HG03558 (cell line): ENCODE measurements at regions not wholly inside any gene's neighbourhood (a gene's known extent, or its start where the extent isn't known, plus 50 kb on each side); places are given as distances from the start of the nearest gene placed in this dataset.

Source experiments
- ATAC-seq: cut with Tn5 transposase; IDR thresholded peaks from one replicate; pipeline ENCODE4 v1.9.1; 2021; ENCODE audit warnings: moderate number of reproducible peaks; ENCODE audit not compliant: unreplicated experiment; ENCODE audit errors: extremely low read depth

DNA sequence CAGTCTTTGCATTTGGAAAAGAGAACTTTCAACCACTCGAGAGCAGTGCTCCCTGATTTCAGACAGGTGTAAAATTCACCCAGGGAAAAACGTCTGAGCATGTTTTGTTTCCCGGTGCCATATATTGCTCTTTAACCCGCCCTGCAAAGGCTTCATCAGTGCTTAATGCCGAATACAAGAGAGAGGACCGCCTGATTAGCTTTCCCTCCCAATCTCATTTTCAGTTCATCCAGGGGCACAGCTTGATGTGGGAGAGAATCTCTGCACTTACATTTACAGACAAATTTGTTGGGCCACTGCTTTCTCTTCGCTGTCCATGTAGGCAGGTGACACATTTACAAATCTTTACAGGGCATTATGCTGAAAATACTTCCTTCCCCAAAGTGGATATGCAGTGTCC lies 499.1 kb downstream of the LIG4 start:
- no peak for ATAC-seq

GRCh38 chr13:107715496-107715895 lies 499.8 kb downstream of the LIG4 start:
- ATAC-seq = no peak

- no peak for ATAC-seq
Measured at GRCh38 chr13:107713314-107713713, 502.0 kb downstream of the LIG4 start.

GRCh38 chr13:107712145-107712860 lies 503.0 kb downstream of the LIG4 start:
- ATAC-seq = no peak

GRCh38 chr13:107690181-107690580 lies 525.2 kb downstream of the LIG4 start:
- no peak for ATAC-seq

- ATAC-seq = no peak
Measured at GRCh38 chr13:107685876-107686275, 529.5 kb downstream of the LIG4 start.

- no peak for ATAC-seq
Measured at GRCh38 chr13:107681600-107681999, 533.7 kb downstream of the LIG4 start.

GRCh38 chr13:107680115-107680514 lies 535.2 kb downstream of the LIG4 start:
- ATAC-seq = no peak

- no peak for ATAC-seq
Measured at GRCh38 chr13:107678075-107678689, 537.2 kb downstream of the LIG4 start.

GRCh38 chr13:107675847-107676550 lies 539.3 kb downstream of the LIG4 start:
- ATAC-seq = no peak

DNA sequence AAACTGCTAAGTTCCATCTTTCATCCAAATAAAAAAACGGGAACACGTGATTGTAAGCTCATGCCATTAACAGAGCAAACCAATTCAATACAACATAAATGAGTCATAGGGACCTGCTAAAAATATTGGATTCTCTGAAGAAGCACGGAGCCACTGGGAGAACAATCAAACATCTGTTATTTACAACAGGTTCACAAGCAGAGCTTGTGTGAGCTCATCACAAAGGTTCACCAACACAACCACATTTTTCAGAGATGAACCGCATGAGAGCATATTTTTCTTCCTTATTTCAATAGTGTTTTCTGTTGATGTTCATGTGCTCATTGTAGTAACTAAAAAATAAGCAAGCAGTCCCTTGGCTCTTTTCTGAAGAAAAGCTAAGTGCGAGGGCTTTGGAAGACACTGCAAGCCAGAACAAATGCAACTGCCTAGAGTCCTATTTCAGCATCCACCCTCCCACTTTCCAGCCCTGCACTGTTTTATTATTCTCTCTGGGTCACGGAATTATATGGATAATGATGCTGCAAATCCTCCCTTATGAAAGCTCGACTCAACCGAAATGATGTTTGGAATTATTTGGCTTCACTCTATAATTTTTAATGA lies 545.8 kb downstream of the LIG4 start:
- ATAC-seq = no peak

- ATAC-seq = no peak
Measured at GRCh38 chr13:107665926-107666458, 549.3 kb downstream of the LIG4 start.

GRCh38 chr13:107650081-107650701 lies 565.1 kb downstream of the LIG4 start:
- ATAC-seq = peak; percentile 72

DNA sequence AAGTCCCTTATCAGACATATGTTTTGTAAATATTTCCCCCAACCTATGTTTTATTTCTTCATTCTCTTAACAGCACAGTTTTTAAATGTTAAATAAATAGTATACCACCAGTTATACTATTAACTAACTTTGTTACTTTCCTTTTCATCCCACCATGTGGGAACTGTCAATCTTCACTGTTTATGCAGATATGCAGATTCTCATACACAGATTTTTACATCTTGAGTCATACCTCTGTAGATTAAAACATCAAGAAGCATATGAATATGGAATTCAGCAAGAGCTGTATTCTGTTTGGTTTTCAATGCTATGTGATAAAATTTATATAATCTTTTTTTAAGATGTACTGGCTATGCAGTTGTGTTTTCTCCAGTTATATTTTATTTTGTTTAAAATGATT lies 566.3 kb downstream of the LIG4 start:
- no peak for ATAC-seq

- ATAC-seq = no peak
Measured at GRCh38 chr13:107644136-107644535, 571.2 kb downstream of the LIG4 start.

DNA sequence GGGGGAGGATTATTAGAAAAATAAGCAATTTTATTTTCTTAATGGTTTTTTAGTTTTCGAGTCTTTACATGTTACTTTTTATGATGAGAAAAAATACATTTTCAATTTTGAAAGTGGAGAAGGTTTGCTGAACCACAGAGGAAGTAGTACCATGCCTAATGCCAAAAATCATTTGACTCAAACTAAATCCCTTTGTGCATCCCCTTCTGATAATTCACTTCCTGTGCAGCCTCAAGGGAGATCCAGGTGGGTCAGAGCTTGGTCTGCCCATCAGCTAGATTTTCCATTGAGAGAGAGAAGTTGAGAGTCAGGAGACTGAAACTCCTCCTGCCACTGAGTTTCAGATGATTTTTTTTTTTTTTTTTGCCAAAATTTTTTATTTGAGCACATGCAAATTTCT lies 571.7 kb downstream of the LIG4 start:
- no peak for ATAC-seq

GRCh38 chr13:107642831-107643230 lies 572.5 kb downstream of the LIG4 start:
- no peak for ATAC-seq

GRCh38 chr13:107641574-107641973 lies 573.8 kb downstream of the LIG4 start:
- ATAC-seq = no peak

DNA sequence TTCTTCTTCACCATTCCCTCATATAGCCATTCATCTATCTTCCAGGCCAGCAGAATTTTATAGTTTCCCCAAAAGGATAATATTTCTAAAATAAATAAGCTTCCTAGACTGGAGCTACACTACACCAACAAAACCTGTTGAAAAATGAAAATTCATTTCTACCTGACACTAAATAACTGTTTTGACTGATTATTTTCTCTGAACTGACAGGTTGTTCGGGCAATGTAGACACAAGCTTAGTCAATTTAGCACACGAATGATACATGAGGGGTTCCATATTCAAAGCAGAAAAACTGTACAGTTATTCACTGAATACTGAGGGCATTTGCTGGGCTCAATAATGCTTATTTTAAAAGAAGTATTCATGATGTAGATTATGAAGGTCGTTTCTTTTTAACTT lies 589.7 kb downstream of the LIG4 start:
- no peak for ATAC-seq

DNA sequence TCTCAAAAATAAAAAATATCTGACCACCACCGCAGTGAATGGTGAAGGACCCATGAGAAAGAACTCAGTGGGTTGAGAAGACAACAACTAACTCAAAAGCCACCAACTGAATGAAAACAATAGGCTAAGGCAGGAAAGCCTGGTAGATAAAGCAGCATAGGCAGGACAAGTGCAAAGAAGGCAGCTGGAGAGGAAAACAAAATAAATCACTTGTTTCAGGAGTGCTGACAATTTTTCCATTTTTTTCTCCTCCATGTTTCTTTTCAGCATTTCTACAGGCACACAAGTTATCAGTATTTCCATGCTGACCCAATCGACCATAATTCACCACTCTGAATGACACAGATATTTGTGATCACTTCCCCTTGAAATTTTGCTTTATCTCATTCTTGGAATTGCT lies 597.8 kb downstream of the LIG4 start:
- ATAC-seq = no peak
